ENCODE measurements at regions not wholly inside any gene's neighbourhood (a gene's known extent, or its start where the extent isn't known, plus 50 kb on each side); places are given as distances from the start of the nearest gene placed in this dataset.
"Not testable (repeated sequence)": the region's sequence is repeated elsewhere in the genome, so short reads cannot be mapped to it uniquely, and the experiment has no call there.

DNA sequence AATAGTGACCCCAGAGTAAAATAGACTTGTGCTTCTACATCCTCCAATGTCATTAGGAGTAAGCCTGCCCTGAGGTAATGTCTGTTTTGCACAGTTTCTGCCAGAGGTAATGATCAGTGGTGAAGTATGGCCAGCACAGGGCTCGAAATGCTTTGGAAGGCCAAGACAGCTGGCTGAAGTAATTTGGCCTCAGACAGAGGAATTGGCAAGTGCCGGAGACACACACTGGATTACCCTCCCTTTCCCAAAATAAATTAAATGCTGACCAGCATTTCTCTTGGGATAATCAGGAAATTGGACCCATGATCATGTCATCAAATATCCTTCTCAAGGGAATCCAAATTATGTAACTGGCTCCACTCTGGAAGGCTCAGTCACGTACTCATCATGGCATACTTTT, 379.0 kb upstream of the CHST9 start:
- no peak for ATAC-seq

DNA sequence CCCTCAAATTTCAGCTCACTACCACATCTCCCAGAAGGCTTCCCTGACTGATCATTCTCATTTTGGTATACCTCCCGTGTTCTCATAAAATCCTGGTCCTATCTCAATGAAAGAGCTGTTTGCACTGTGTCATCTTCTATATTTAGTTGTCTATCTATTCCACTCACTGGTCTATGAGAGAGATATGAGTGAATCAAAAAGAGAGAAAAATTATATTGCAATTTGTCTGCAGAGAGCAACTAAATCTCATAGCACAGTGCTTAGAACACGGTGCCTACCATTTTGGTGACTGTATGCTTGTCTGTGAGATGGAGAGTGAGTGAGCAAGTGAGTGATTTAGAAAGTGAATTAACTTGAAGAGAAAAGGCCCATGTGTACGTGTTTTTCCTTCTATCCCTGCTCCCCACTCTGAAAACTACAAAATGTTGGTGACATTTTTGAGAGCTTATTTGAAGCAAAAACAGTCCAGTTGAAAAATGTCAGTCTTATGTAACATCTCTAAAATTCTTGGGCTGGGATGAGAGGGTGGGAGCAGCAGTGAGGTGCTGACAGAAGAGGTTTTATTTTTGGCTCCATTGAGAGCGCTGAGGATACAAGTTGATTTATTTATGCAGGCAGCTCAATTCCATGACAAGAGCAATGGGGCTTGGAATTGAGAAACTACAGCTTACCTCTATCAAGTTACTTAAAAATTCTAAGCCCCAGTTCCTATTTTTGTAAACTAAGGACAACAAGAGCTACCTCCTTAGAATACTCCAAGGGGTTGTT, 373.5 kb upstream of the CHST9 start:
- ATAC-seq, result no peak

DNA sequence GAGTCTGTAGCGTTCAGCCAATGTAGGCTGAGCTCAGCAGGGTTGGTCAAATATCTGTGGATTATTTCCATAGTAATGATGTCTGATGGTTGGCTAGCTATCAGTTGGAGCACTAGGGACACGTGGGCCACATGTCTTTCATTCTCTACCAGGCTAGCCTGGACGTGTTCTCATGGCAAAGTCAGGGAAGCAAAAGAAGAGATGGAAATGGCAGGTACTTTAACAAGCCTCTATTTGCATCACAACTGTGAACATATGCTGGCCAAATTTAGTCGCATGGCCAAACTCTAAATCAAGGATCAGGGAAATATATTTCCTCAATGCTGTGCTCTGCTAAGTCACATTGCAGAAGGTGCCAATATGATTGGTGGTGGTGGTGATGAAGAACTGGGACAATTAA, 371.6 kb upstream of the CHST9 start:
- ATAC-seq, result no peak

DNA sequence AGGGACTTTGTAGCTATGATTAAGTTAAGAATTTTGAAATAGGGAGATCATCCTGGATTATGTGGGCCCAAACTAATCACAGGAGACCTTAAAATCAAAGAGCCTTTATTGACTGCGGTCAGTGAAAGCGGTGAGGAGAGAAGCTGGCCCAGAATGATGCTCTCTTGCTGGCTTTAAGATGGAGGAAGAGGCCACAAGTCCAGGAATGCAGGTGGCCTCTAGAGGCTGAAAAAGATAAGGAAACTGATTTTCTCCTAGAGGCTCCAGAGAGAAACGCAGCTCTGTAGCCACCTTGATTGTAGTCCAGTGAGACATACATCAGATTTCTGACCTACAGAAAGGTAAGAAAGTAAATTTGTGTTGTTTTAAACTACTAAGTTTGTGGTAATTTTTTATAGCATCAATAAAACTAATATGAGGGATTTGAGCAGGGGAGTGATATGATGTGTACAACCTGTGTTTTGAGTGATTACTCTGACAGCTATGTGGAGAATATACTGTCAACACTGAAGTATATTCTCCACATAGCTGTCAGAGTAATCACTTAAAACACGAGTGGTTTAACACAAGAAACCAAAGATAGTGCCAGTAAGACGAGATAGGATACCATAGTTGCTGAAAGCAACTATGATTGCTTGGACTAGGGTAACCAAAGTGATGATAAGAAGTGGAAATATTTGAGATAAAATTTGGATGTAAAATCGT, 364.4 kb upstream of the CHST9 start:
- ATAC-seq, result no peak

DNA sequence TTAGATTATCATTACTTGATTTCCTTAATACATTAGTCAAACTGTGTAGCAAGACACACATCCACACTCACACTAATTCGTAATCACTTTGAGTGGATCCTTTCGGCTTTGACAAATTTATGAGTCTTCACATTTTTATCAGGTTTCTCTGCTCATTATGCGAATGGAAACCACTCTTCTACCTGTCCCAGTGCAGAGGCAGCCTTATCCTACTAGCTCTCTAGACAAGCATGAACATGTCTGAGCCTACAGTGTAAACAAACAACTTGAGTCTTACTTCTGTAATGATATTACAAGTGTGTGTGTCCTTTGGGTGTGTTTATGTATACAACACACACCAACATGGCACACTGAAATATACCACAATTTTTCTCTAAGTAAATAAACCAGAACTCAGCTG, 361.9 kb upstream of the CHST9 start:
- no peak for ATAC-seq

DNA sequence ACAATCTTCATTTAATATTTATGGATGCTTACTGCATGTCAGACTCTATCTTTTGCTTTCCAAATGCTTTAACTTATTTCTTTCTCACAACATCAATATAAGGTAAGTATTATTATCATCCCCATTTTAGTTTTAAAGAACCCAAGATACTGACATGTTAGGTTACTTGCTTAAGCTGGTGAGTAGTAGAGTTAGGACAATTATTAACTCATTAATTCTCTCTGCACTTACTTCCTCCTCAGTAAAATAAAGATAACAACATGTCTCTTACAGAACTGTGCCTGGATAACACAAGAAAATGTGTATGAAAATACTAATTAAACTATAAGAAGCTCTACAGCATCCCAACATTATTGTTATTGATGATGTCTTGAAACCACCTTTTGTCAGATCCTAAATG, 359.1 kb upstream of the CHST9 start:
- ATAC-seq, result no peak

DNA sequence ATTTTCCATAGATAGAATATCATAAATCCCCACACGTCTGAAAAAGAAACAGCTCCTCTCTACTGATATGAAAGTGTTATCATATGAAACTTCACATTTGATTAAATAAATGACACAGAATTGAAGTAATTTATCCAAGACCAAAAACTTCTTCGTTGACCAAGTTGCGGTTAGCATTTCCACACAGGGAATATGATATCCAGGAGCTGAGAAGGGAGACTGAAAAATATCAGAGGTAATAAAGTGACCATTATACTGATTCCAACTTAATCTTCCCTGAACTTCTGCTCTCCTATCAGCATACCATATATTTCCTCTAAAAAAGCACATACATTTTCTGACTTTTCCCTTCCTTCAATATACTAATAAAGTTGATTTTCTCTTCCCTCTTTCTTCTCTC, 356.2 kb upstream of the CHST9 start:
- ATAC-seq, result no peak

DNA sequence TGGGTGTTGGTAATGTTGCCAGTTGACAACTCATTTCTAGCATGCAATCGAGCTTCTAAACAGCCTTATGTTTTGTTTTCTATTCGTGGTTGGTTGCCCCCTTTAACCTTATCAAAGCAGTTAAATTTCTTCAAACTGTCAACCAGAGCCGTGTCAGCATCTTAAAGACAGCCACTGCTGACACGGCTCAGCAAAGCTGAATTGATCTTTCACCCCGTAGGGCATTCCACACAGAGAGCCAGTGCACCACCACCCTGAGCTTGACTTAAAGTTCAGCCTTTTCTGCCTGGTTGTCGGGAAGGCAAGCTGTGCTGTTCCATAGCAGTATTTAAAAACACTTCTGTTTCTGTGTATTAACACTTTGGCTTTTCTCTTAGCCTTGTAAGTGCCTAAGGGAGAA, 355.0 kb upstream of the CHST9 start:
- no peak for ATAC-seq

DNA sequence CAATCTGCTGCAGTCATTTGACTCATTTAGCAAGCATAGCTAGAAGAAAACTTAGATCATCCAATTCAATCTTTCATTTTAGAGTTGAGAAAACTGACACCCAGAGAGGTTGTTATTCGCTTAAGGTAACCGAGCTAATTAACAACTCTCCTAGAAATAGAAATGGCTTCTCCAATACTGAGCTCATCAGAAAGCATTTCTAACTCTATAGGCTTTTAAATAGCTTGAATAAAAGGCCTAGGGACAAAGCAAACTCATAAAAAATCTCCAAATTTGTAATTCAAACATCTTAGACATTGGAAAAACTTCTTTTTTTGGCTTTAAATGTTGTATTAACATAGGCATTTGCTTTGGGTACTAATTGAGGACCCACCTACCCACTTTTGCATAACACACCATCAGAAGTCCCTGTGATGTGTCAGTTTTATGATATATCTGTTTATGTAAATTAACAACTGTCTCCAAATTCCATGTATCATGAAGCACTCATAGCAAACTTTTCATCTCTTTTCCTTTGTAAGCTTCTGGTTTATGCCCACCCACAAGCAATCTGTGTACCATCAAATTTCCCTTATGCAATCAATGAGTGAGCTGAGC, 343.9 kb upstream of the CHST9 start:
- no peak for ATAC-seq

DNA sequence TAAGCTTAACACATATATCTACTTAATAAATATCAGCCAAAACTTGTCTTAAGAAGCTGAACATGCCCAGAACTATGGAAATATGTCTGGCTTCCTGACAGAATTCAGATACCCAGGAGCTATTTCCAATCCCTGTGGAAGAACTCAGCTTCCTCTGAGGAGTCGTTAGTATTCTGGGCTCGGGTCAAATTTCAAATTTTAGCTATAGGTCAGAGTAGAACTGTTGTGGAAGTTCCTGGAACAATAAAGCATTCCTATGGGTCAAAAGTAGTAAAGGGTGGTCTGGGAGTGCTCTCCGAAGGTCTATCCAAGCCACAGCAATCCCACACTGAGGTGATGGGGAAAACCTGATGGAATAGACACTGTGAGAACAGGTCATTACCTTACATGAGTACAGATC, 342.7 kb upstream of the CHST9 start:
- no peak for ATAC-seq

DNA sequence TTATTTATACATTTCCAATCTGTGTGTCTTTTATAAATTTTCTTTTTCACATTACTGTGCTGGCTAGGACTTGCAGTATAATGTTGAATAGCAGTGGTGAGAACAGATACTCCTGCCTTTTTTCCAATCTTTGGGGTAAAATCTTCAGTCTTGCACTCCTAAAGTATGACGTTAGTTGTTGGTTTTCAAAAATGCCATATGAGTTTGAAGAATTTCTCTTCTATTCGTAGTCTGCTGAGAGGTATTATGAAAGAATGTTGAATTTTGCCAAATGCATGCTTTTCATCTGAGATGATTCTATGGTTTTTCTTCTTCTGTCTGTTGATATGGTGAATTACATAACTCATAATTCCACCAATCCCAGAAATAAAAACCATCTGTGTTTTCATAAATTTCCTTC, 335.3 kb upstream of the CHST9 start:
- no peak for ATAC-seq

DNA sequence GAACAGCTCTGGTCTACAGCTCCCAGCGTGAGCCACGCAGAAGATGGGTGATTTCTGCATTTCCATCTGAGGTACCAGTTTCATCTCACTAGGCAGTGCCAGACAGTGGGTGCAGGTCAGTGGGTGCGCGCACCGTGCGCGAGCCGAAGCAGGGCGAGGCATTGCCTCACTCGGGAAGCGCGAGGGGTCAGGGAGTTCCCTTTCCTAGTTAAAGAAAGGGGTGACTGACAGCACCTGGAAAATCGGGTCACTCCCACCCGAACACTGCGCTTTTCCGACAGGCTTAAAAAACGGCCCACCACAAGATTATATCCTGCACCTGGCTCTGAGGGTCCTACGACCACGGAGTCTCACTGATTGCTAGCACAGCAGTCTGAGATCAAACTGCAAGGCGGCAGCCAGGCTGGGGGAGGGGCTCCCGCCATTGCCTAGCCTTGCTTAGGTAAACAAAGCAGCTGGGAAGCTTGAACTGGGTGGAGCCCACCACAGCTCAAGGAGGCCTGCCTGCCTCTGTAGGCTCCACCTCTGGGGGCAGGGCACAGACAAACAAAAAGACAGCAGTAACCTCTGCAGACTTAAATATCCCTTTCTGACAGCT, 325.0 kb upstream of the CHST9 start:
- ATAC-seq, result not testable (repeated sequence)

DNA sequence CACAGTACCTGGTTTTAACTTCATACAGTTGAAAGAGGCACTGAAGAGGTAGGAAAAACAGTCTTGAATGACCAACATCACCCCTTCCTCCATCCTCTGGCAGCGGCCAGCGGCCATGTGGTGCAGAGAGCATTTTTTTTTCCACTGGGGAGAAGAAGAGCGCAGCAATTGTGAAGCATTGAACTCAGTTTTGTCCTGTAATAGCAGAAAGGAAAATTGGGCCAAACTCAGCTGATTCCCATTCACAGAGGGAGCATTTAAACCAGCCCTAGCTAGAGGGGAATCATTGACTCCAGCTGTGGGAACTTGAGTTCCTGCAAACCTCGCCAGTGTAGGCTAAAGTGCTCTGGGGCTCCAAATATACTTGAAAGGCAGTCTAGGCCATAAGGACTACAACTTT, 316.6 kb upstream of the CHST9 start:
- ATAC-seq, result no peak

DNA sequence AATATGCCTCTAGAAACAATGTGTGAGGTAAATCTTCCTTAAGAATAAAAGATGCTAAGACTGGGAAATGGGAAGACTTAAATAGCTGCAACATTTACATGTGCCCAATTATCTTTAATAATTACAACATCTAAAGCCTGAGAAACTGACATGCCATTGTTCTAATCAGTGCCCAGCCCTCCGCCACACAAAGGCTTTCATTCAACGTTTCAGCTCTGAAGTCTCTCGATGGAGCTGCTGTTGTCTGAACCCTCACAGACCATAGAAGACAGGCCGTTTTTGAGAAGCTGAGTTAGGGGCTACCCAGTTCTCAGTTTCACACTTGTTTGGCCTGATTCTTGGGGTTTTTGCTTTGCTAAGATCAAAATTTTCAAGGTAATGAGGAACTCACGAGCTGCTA, 315.4 kb upstream of the CHST9 start:
- no peak for ATAC-seq

DNA sequence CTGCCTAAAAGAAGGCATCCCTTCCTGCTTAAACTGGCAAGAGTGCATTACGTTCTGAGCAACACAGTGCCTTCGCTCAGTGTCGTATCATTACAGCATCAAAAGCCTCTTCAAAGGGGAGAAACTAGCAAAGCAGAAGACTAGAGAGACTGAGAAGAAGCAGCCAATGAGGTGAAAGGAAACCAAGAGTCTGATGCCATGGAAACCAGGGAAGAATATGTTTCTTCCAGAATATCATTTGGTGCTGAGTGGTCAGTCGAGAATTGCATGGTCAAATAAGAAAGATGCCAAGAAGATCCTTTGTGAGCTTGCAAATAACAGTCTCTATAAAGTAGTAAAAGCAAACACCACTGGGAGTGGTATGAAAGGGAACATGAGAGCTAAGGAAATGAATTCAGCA, 312.1 kb upstream of the CHST9 start:
- ATAC-seq, result no peak

DNA sequence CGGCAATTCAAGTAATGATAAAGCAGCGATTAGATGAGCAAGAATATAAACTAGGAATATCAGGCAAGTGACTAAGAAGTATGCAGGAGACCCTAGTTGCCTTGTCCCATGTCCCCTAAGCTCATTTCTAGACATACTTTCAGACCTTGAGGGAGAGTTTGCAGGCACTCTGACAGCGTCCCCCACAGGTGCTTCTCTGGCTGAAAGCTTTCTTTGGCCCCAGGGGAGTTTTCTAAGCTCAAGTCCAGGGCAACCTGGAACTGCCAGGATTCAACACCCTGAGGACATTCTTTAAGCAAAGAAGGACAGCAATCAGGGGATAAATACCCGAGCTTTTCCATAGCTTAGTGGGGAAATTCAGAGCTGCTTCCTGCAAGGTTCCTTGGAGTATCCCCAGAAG, 308.1 kb upstream of the CHST9 start:
- ATAC-seq, result no peak

DNA sequence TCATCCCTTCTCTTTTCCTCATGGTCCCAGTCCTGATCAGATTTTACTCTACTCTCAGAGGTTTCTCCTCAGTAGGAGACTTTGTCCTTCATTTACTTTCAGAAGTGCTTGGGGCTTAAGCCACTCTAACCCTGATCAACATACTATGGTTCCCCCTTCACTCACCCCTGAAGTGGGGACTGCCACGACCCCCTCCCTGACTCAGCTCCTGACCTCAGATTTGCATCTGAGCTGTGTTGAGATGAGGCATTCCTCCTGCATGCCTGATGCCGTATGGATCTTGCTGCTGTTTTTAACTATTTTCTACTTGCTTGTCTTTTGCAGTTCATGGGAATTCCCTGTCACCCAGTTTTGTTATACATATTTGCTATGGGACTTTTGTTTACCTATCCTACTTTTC, 306.7 kb upstream of the CHST9 start:
- ATAC-seq, result no peak

DNA sequence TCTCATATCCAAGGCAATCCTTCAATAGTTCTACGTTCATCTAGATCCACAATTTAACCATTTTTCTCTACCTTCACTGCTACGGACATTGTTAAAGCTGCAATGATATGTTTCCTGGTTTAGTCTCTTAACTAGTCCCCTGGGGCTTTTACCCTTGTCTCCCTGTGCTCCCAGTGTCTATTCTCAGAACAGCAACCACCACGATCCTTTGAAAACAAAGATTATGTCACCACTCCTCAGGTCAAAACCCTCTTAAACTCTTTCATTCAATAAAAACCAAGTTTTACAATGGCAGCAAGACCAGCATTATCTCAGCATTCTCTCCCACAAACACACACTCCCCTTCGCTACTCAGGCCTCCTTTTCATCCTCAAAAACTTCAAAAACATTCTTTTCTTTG, 298.2 kb upstream of the CHST9 start:
- ATAC-seq, result no peak

DNA sequence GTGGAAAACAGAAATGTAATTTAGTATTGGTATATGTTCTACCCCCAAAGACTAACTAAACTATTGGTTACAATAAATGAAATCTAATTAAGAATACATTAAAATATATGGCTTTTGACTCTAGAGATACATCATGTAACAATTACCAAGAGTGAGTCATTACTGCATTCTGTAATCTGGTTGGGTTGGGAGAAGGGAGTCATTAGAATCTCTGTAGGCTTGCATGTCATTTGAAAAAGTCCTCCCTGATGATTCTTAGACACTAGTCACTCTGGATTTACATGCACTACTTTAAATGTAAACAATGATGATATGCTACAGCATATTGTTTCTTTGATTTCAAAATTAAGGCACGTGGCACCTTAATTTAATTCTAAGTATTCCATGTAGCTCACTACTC, 293.4 kb upstream of the CHST9 start:
- no peak for ATAC-seq

DNA sequence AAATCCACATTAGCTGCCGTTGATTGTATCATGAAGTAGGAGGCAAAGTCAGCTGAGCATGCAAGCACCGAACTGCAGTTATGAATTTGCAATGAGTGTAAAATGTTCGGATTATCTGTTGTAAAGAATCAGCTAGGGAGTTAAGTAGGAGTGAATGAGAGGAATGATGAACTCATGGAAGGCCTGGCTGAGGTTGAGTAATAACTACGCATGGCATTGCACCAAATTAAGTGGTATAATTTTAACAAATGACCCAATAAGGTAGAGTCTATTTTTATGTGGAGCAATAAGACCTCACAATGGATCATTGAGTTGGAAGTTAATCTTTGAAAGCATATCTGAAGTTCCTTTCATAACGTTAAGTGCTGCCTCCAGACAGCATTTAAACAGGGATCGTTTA, 288.2 kb upstream of the CHST9 start:
- no peak for ATAC-seq

DNA sequence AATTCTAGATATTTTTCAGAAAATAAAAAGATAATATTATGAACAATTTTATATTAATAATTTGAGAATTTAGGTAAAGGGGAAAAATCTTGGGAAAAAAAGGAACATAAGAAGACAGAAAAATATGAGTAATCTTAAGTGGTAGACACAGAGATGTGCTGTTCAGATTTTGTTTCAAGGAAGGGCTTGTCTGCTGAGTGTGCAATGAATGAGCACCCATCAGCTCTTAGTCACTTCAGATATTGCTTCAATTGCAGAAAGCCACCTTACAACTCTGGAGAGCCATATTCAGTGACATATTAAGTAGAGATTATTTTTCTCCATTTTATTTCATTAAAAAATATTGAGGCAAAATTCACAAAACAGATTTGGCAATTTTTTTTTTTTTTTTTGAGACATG, 282.0 kb upstream of the CHST9 start:
- ATAC-seq, result no peak

DNA sequence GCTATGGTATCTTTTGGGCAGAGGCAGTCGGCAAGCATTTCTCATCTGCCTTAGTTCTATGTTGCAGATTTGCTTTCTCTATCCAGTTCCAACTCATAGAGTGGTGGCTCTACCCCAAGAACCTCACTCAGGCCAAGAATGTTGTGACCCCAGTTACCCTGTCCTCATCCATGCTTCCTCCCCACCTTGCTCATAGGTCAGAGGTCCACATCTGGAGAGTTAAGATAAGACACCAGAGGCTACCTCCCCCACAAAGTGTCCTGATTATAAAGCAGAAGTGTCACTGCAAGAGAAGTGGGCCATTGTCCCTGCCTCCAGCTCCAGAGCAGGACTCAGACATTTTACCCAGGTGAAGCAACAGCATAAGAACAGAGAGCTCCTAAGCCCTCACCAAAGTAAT, 276.8 kb upstream of the CHST9 start:
- ATAC-seq, result no peak

DNA sequence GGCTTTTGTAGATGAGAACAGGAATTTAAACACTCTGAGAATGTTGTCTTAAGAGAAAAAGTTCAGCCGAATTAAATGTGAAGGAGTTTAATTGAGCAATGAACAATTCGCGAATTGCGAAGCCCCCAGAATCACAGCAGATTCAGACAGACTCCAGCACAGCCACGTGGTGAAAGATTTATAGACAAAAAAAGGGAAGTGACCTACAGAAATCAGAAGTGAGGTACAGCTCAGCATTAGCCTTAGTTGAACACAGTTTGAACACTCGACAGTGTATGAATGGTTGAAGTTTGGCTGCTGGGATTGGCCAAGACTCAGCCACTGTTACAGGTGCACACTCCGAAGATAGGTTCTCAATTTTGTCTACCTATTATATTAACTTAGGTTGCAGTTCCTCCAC, 264.0 kb upstream of the CHST9 start:
- no peak for ATAC-seq

DNA sequence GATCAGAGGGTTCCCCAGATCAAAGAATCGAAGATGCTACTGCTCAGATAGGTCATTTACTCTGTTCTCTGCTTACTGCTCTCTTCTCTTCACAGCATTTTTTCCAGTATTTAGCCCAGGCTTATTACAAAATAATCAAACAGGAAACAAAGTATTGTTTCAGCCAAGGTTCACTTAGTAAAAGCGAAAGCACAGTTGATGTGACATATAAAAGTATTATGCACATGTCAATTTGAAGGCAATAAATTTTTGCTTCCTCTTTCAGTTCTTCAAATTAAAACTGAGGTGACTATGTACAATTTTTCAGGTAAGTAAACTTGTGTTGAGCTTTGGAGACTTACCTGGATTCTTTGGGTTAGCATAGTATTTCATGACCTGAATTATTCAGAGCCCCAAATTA, 262.8 kb upstream of the CHST9 start:
- ATAC-seq, result no peak
